Head of caudate nucleus (tissue), 42 donors: ENCODE measurements at regions not wholly inside any gene's neighbourhood (a gene's known extent, or its start where the extent isn't known, plus 50 kb on each side); places are given as distances from the start of the nearest gene placed in this dataset.

Source experiments
- DNase-seq, 42 donors: peaks; one replicate each; pipeline versions ENCODE4 v3.0.0 to v3.0.0-alpha.2; 2020 to 2021; ENCODE audit warnings: mixed read lengths in 7 of 42
- intact Hi-C: fragments of 100-400 bp; cut with DNase I; formaldehyde crosslinking; loops from one replicate; pipeline ENCODE4 v1.15.0; 2022

- intact Hi-C loops, result no loop called here
- DNase-seq, result no peak
These were observed 477.8 kb upstream of the CHST9 start for GRCh38 chr18:27662949-27663348.

GRCh38 chr18:27662537-27662936 is 477.4 kb upstream of the CHST9 start:
- DNase-seq, result no peak
- intact Hi-C loops, result no loop called here

- intact Hi-C loops, result no loop called here
- DNase-seq, result peak in 4 of 42 donors; percentile 5 to 50 (median 26)
These were observed 476.4 kb upstream of the CHST9 start for GRCh38 chr18:27661320-27662018.

GRCh38 chr18:27656905-27657304 is 471.8 kb upstream of the CHST9 start:
- intact Hi-C loops, result no loop called here
- no peak for DNase-seq

GRCh38 chr18:27656167-27656778 is 471.2 kb upstream of the CHST9 start:
- DNase-seq, result no peak
- intact Hi-C loops, result no loop called here

- intact Hi-C loops, result no loop called here
- DNase-seq, result no peak
These were observed 468.1 kb upstream of the CHST9 start for GRCh38 chr18:27653247-27653646.

GRCh38 chr18:27652480-27653121 is 467.5 kb upstream of the CHST9 start:
- intact Hi-C loops, result no loop called here
- DNase-seq, result no peak

- intact Hi-C loops, result no loop called here
These were observed 464.5 kb upstream of the CHST9 start for GRCh38 chr18:27649621-27650020.

GRCh38 chr18:27645929-27646328 is 460.8 kb upstream of the CHST9 start:
- intact Hi-C loops, result no loop called here
- no peak for DNase-seq

More at GRCh38 chr18:27649621-27650020, 464.5 kb upstream of the CHST9 start:
- no peak for DNase-seq

GRCh38 chr18:27636576-27637085 is 451.5 kb upstream of the CHST9 start:
- intact Hi-C loops, result no loop called here
- no peak for DNase-seq

GRCh38 chr18:27632706-27633105 is 447.6 kb upstream of the CHST9 start:
- DNase-seq, result no peak
- intact Hi-C loops, result no loop called here

GRCh38 chr18:27627927-27628326 is 442.8 kb upstream of the CHST9 start:
- DNase-seq, result no peak
- intact Hi-C loops, result no loop called here

GRCh38 chr18:27621236-27621890 is 436.3 kb upstream of the CHST9 start:
- DNase-seq, result no peak
- intact Hi-C loops, result no loop called here

- intact Hi-C loops, result no loop called here
These were observed 434.8 kb upstream of the CHST9 start for GRCh38 chr18:27619906-27620305.

GRCh38 chr18:27619090-27619772 is 434.1 kb upstream of the CHST9 start:
- DNase-seq, result no peak
- intact Hi-C loops, result no loop called here

More at GRCh38 chr18:27619906-27620305, 434.8 kb upstream of the CHST9 start:
- DNase-seq, result no peak

GRCh38 chr18:27616324-27616723 is 431.2 kb upstream of the CHST9 start:
- intact Hi-C loops, result no loop called here
- no peak for DNase-seq

- DNase-seq, result no peak
- intact Hi-C loops, result no loop called here
These were observed 430.1 kb upstream of the CHST9 start for GRCh38 chr18:27614951-27615844.

- no peak for DNase-seq
- intact Hi-C loops, result loop anchor here (10.0 kb wide), 1 partner anchor 146 kb away; no protein-coding TSS in a partner anchor
These were observed 424.1 kb upstream of the CHST9 start for GRCh38 chr18:27609221-27609620.
